Adrenal gland (tissue), 5 donors: ENCODE measurements at regions not wholly inside any gene's neighbourhood (a gene's known extent, or its start where the extent isn't known, plus 50 kb on each side); places are given as distances from the start of the nearest gene placed in this dataset.

Experiments used
- POLR2A ChIP-seq, 2 donors: fragments of 450-650 bp; IDR thresholded peaks; one replicate each; pipeline ENCODE4 v1.6.1; 2017; ENCODE audit warnings: antibody characterized with exemption in 2 of 2, mild to moderate bottlenecking in 2 of 2, moderate library complexity in 1 of 2
- TF ChIP-seq, protein P1 (sequence below), 6 experiments: fragments of 450-650 bp in 4 of 6; fragments of 200-600 bp in 2 of 6; sonication (generic) in 1 of 6; IDR thresholded peaks; 1 replicate in 5 of 6; 2 replicates in 1 of 6; pipeline versions ENCODE4 v1.5.1 to v1.8.0; 2016 to 2021; ENCODE audit warnings: antibody characterized with exemption in 6 of 6, mild to moderate bottlenecking in 2 of 6, moderate library complexity in 1 of 6
- donor health status: DM: no; HTN: no; CAD: no.

DNA sequence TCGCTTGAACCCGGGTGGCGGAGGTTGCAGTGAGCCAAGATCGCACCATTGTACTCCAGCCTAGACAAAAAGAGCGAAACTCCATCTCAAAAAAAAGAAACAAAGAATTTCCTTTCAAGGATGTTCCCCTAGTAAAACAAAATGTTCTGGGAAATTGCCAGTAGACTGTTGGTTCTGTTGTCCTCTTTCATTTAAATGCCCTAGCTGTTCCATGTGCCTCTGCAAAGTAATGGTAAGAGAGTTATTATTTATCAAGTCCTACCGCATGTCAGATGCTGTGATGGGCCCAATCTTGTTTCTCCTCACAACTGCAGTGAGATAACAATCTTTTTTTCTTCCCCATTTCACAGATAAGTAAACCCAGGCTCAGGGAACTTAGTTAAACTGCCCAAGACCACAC is 254.3 kb upstream of the TPM1 start:
- TF ChIP-seq, protein P1, sequence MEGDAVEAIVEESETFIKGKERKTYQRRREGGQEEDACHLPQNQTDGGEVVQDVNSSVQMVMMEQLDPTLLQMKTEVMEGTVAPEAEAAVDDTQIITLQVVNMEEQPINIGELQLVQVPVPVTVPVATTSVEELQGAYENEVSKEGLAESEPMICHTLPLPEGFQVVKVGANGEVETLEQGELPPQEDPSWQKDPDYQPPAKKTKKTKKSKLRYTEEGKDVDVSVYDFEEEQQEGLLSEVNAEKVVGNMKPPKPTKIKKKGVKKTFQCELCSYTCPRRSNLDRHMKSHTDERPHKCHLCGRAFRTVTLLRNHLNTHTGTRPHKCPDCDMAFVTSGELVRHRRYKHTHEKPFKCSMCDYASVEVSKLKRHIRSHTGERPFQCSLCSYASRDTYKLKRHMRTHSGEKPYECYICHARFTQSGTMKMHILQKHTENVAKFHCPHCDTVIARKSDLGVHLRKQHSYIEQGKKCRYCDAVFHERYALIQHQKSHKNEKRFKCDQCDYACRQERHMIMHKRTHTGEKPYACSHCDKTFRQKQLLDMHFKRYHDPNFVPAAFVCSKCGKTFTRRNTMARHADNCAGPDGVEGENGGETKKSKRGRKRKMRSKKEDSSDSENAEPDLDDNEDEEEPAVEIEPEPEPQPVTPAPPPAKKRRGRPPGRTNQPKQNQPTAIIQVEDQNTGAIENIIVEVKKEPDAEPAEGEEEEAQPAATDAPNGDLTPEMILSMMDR (IDR thresholded peaks at IDR 0.05), result no peak
- TF ChIP-seq POLR2A (IDR thresholded peaks at IDR 0.05), result no peak
